LNCAP (cell line): ENCODE measurements at regions not wholly inside any gene's neighbourhood (a gene's known extent, or its start where the extent isn't known, plus 50 kb on each side); places are given as distances from the start of the nearest gene placed in this dataset.

Experiments used
- CTCF ChIP-seq: fragments of 450-650 bp; IDR thresholded peaks from 2 replicates; pipeline ENCODE4 v1.5.1; 2017; ENCODE audit warnings: mild to moderate bottlenecking

GRCh38 chr1:79638382-79638781, 631.9 kb upstream of the ADGRL4 start:
- TF ChIP-seq CTCF, result no peak

- TF ChIP-seq CTCF, result no peak
Measured at GRCh38 chr1:79633456-79633855, 626.9 kb upstream of the ADGRL4 start.

- no peak for TF ChIP-seq CTCF
Measured at GRCh38 chr1:79629414-79629813, 622.9 kb upstream of the ADGRL4 start.

GRCh38 chr1:79617777-79618176, 611.2 kb upstream of the ADGRL4 start:
- TF ChIP-seq CTCF, result peak; percentile 44

- TF ChIP-seq CTCF, result no peak
Measured at GRCh38 chr1:79614762-79615161, 608.2 kb upstream of the ADGRL4 start.

GRCh38 chr1:79614106-79614505, 607.6 kb upstream of the ADGRL4 start:
- no peak for TF ChIP-seq CTCF

- TF ChIP-seq CTCF, result no peak
Measured at GRCh38 chr1:79613046-79613445, 606.5 kb upstream of the ADGRL4 start.

GRCh38 chr1:79604490-79605198, 598.1 kb upstream of the ADGRL4 start:
- no peak for TF ChIP-seq CTCF
